IPS-15b (cell line): ENCODE measurements at regions not wholly inside any gene's neighbourhood (a gene's known extent, or its start where the extent isn't known, plus 50 kb on each side); places are given as distances from the start of the nearest gene placed in this dataset.

ENCODE experiments used
- H3K27me3 ChIP-seq: one replicate; pipeline ENCODE4 v1.6.1; 2013; ENCODE audit warnings: low read length; ENCODE audit not compliant: control insufficient read depth, insufficient read depth
- H3K36me3 ChIP-seq: one replicate; pipeline ENCODE4 v1.6.1; 2013; ENCODE audit warnings: low read length; ENCODE audit not compliant: control insufficient read depth, insufficient read depth
- H3K4me1 ChIP-seq: one replicate; pipeline ENCODE4 v1.6.1; 2013; ENCODE audit warnings: mild to moderate bottlenecking, low read length; ENCODE audit not compliant: control insufficient read depth, insufficient read depth
- H3K4me3 ChIP-seq: one replicate; pipeline ENCODE4 v1.5.1; 2013; ENCODE audit warnings: low read depth, low read length
- H3K9ac ChIP-seq: one replicate; pipeline ENCODE4 v1.6.1; 2013; ENCODE audit warnings: low read depth, mild to moderate bottlenecking, low read length
- H3K9me3 ChIP-seq: one replicate; pipeline ENCODE4 v1.6.1; 2013; ENCODE audit warnings: mild to moderate bottlenecking, low read length; ENCODE audit not compliant: control insufficient read depth, insufficient read depth

GRCh38 chr4:174119830-174120229 lies 163.6 kb downstream of the FBXO8 start:
- H3K9me3 ChIP-seq = no peaks in the 10 kb centered on the region
- no peak overlapping the region for H3K4me3 ChIP-seq
- H3K27me3 ChIP-seq = no peaks in the 10 kb centered on the region
- H3K9ac ChIP-seq = no peak overlapping the region
- H3K36me3 ChIP-seq = no peaks in the 10 kb centered on the region
- H3K4me1 ChIP-seq = no peaks in the 10 kb centered on the region

GRCh38 chr4:174119051-174119450 lies 164.4 kb downstream of the FBXO8 start:
- Histone ChIP-seq H3K4me3 (no peak overlapping the region), H3K9me3 (no peaks in the 10 kb centered on the region), H3K36me3 (no peaks in the 10 kb centered on the region), H3K4me1 (no peaks in the 10 kb centered on the region), H3K9ac (no peak overlapping the region), H3K27me3 (no peaks in the 10 kb centered on the region)

DNA sequence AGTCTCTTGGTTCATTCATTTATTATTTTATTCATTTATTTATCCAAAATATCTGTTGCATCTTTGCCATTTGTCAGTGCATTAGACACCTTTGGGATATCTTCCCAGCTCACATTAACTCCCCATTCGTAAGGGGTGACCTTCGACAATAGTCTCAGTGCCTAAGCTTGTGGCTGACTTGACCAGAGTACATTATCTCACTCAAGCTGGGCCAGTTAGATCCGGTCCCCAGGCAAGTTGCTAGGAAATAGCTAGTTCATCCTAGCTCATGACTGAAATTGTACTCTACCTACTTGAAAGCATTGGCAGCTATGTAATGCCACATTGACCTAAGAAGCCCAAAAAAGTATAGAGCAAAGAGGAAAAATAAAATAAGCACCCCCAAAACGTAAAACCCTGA lies 165.3 kb downstream of the FBXO8 start:
- Histone ChIP-seq H3K36me3 (no peaks in the 10 kb centered on the region), H3K9me3 (no peaks in the 10 kb centered on the region), H3K4me1 (no peaks in the 10 kb centered on the region)

DNA sequence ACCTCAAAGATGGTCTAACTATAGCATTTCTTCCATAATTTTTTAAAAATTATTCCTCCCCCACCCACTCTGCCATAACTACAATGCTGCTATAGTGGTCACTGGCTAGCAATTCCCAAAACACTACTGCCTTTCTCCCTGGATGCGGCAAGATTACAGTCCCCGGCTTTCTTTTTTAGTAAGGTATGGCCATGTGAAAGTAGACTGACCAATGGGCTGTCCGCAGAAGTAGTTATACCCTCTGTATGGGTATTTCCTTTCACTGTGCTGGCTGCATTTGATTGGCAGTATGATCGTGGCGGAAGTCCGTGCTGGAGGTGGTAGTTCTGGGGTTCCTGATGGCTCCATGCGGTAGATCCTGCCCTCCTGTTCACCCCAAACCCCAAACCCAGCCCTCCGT lies 166.0 kb downstream of the FBXO8 start:
- H3K4me1 ChIP-seq = no peaks in the 10 kb centered on the region
- no peaks in the 10 kb centered on the region for H3K27me3 ChIP-seq
- no peak overlapping the region for H3K4me3 ChIP-seq
- H3K36me3 ChIP-seq = no peaks in the 10 kb centered on the region
- H3K9ac ChIP-seq = no peak overlapping the region
- H3K9me3 ChIP-seq = no peaks in the 10 kb centered on the region

More for the DNA sequence above, 165.3 kb downstream of the FBXO8 start:
- H3K9ac ChIP-seq = no peak overlapping the region
- no peak overlapping the region for H3K4me3 ChIP-seq
- H3K27me3 ChIP-seq = no peaks in the 10 kb centered on the region

DNA sequence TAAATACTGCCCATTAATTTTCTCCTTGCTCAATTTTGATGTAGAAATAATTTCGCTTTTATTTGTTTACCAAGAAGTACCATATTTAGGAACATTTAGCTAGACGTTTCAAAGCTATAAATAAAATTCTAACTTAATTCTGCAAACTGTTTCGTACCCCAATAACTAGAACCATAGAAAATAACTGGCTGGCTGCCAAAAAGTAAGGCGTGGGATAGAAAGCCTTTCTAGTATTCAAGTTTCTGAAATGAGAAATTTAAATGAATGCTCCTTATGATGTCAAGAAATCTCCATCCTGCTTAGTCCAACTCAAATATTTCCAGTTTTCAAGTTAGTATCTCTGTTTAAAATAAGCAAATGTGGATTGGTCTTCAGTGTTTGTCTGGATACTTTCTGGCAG lies 167.4 kb downstream of the FBXO8 start:
- Histone ChIP-seq H3K27me3 (no peaks in the 10 kb centered on the region), H3K36me3 (no peaks in the 10 kb centered on the region), H3K9ac (no peak overlapping the region), H3K9me3 (no peaks in the 10 kb centered on the region), H3K4me1 (no peaks in the 10 kb centered on the region), H3K4me3 (no peak overlapping the region)

- no peak overlapping the region for H3K4me3 ChIP-seq
- H3K36me3 ChIP-seq = no peaks in the 10 kb centered on the region
- H3K4me1 ChIP-seq = no peaks in the 10 kb centered on the region
- no peak overlapping the region for H3K9ac ChIP-seq
- no peaks in the 10 kb centered on the region for H3K9me3 ChIP-seq
- no peaks in the 10 kb centered on the region for H3K27me3 ChIP-seq
These were observed 172.0 kb downstream of the FBXO8 start for GRCh38 chr4:174111422-174111821.

DNA sequence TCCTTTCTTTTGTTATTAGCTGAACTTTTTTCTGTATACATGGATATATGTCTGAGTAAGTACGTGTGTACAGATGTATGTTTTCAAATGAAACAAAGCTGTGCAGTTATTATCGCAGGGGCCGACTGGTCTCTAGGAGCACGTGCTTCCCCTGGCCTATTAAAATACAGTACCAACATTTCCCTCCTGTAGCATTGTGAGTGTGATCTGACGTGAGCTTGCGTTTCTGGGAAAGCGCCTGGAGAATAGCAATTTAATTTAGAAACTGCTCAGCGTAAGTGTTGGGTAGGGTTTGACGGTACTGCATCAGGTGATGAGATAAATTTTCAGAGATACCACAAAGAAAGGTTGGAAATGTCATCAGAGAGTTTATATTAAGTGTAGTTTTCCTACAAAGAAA lies 173.3 kb downstream of the FBXO8 start:
- Histone ChIP-seq H3K27me3 (no peaks in the 10 kb centered on the region), H3K4me1 (no peaks in the 10 kb centered on the region)

GRCh38 chr4:174107746-174108354 lies 175.6 kb downstream of the FBXO8 start:
- H3K4me3 ChIP-seq = no peak overlapping the region

More for the DNA sequence above, 173.3 kb downstream of the FBXO8 start:
- no peaks in the 10 kb centered on the region for H3K36me3 ChIP-seq
- no peaks in the 10 kb centered on the region for H3K9me3 ChIP-seq
- no peak overlapping the region for H3K4me3 ChIP-seq
- H3K9ac ChIP-seq = no peak overlapping the region

DNA sequence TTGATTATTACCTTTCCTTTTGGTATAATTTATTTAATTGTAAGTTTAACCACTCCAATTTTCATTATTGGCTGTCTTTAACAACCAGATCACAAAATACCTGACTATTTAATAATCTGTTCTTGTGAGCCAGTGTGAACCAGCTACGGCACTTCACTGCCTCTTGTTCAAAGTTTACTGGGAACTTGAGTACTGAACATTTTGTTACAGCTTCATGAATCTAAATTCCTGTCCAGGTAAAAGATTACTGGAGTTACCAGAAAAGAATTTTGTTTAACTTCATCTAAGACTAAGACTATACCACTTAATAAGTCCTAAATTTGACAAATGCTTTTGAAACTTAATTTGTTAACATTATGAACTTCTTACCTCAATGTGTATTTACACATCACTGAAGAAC lies 178.3 kb downstream of the FBXO8 start:
- Histone ChIP-seq H3K4me1 (no peaks in the 10 kb centered on the region), H3K36me3 (no peaks in the 10 kb centered on the region), H3K4me3 (no peak overlapping the region), H3K9me3 (no peaks in the 10 kb centered on the region), H3K27me3 (no peaks in the 10 kb centered on the region), H3K9ac (no peak overlapping the region)

More at GRCh38 chr4:174107746-174108354, 175.6 kb downstream of the FBXO8 start:
- Histone ChIP-seq H3K9ac (no peak overlapping the region), H3K4me1 (no peaks in the 10 kb centered on the region), H3K9me3 (no peaks in the 10 kb centered on the region), H3K36me3 (no peaks in the 10 kb centered on the region), H3K27me3 (no peaks in the 10 kb centered on the region)

- H3K4me1 ChIP-seq = no peaks in the 10 kb centered on the region
- H3K9me3 ChIP-seq = no peaks in the 10 kb centered on the region
- no peak overlapping the region for H3K9ac ChIP-seq
- no peaks in the 10 kb centered on the region for H3K36me3 ChIP-seq
- no peaks in the 10 kb centered on the region for H3K27me3 ChIP-seq
- H3K4me3 ChIP-seq = no peak overlapping the region
These were observed 182.6 kb downstream of the FBXO8 start for GRCh38 chr4:174100910-174101309.

- no peaks in the 10 kb centered on the region for H3K9me3 ChIP-seq
- H3K27me3 ChIP-seq = no peaks in the 10 kb centered on the region
- no peaks in the 10 kb centered on the region for H3K4me1 ChIP-seq
- no peak overlapping the region for H3K9ac ChIP-seq
- H3K4me3 ChIP-seq = no peak overlapping the region
- H3K36me3 ChIP-seq = no peaks in the 10 kb centered on the region
These were observed 183.8 kb downstream of the FBXO8 start for GRCh38 chr4:174099712-174100111.

- H3K9ac ChIP-seq = no peak overlapping the region
- H3K4me1 ChIP-seq = no peaks in the 10 kb centered on the region
These were observed 186.5 kb downstream of the FBXO8 start for GRCh38 chr4:174096999-174097398.

More at GRCh38 chr4:174096999-174097398, 186.5 kb downstream of the FBXO8 start:
- Histone ChIP-seq H3K4me3 (no peak overlapping the region), H3K36me3 (no peaks in the 10 kb centered on the region), H3K9me3 (no peaks in the 10 kb centered on the region), H3K27me3 (no peaks in the 10 kb centered on the region)
